GM18519 (cell line): ENCODE measurements at regions not wholly inside any gene's neighbourhood (a gene's known extent, or its start where the extent isn't known, plus 50 kb on each side); places are given as distances from the start of the nearest gene placed in this dataset.

Experiments used
- ATAC-seq: cut with Tn5 transposase; IDR thresholded peaks from one replicate; pipeline ENCODE4 v1.9.1; 2021; ENCODE audit warnings: mild to moderate bottlenecking, moderate library complexity; ENCODE audit not compliant: unreplicated experiment, low FRiP score

DNA sequence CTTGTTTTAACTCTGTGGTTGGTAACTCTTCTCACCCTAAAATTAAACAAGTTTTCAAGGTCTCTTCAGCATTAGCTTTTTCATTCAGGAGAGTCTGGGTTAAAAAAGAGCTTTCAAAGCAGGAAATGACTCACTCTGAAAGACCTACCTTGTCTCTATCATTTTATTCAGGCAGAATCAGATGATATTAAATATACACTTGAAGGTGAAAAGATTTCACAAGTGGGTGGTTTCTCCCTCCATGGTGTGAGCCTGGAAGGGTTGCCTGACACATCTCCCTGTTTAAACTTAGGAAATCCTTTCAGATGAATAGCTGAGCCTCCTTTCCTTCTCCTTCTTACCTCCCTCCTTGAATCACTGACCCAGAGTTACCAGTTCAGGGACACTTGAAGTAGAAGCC, 1402.0 kb upstream of the PIK3C3 start:
- ATAC-seq = no peak

DNA sequence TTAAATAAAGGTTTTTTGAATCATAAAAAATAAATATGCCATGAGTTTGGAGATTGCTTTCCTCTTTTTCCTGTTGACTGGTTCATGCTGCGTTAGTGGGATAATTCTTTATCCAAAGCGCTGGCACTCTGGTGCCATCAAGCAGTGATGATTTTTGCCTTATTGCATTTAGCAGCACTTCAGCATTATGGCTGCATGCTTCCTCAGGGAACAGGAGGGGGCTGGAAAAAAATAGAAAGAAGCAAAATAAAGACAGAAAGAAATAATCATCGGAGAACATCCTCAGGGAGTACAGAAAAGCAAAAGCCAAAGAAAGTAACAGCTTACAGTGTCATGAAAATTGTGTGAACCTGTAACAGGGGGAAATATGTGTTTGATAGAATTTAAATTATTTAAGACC, 1408.2 kb upstream of the PIK3C3 start:
- ATAC-seq = no peak

DNA sequence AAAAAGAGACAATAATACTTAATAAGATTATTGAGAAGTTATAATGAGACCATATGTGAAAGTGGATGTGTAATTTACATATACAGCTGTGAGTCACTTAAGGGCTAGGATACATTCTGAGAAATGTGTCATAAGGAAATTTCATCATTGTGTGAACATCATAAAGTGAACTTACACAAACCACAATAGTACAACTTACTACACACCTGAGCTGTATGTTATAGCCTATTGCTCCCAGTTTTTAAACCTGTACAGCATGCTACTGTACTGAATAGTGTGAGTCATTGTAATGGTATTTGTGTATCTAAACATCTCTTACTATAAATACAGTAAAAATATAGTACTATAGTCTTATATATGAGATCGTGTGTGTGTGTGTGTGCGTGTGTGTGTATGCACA, 1420.3 kb upstream of the PIK3C3 start:
- ATAC-seq = no peak

DNA sequence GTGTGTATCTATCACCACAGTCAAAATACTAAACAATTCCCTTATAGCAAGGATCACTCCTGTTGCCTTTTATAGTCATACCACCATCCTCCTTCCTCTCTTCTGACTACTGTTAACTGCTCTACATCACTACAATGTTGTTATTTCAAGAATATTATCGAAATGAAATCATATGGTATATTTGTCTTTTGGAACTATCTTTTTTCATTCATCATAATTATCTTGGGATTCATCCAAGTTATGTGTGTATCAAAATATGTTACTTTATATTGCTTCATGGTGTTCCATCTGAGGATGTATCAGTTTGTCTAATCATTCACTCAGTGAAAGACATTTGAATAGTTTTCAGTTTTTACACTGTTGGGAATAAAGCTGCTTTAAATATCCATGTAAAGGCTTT, 1423.0 kb upstream of the PIK3C3 start:
- ATAC-seq = no peak

DNA sequence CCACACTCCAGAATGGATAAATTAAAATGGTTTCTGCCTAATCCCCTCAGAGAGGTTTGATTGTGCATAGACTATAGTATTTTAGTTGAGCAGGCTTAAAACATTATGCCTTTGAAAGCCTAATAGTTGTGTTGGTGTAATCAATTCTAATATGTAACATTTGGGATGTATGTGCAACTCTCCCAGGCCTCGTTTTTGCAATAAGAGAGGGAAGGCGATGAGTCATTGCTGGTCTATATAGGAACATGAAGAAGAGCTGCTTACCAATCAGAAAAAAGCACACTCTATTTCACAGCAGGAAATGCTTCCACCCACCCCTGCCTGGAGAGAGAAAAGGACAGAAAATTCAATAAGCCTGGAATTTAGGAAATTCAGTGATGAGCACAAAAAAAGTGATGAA, 1424.0 kb upstream of the PIK3C3 start:
- ATAC-seq = no peak

DNA sequence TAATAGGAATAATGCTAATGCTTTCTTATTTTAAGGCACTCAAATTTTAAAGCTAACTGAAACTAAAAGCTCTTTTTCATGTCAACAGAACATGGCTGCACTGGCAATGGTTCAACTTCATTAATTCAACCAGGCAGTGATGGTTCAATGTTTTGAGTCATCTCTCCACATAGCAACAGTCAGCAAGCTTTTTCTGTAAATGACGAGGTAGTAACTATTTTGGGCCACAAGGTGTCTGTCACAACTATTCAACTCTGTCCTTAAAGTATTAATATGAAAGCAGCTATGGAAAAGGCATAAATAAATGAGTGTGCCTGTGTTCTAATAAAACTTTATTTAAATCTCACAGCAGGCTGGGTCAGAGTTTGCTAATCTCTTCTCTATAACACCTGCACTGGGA, 1425.6 kb upstream of the PIK3C3 start:
- no peak for ATAC-seq

DNA sequence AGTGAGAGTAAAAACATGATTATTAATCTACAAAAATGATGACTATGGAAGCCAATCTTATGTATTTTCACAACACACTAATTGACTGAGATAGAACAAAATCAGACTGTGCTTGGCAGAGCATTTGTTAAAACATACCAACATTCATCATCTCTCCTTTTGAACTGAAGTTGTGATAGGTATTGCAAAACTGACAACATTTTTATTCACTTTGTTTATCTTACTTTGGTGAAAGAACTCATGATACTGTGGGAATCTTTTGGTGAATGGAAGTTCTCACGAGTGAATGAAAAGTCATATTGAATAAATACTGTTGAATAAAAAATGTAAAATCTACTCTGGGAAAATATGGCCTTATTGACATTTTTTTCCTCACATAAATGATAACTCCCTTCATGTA, 1430.2 kb upstream of the PIK3C3 start:
- ATAC-seq = no peak

DNA sequence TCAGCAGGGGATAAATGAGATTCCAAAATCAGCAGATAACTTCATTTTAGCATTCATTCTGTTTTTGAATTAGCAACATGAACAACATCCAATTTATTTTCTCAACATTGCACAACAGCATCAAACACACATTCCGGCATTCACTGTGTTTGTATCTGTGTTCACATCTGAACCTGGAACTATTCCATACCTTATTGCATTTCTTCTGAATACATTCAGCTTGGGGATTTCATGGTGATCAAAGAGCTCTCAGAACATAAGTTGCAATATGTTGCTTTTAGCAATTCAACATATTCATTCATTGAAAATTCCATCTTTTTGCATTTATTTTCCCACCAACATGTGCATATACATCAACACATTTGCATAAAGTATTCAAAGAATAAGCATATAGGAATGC, 1431.7 kb upstream of the PIK3C3 start:
- ATAC-seq = no peak

DNA sequence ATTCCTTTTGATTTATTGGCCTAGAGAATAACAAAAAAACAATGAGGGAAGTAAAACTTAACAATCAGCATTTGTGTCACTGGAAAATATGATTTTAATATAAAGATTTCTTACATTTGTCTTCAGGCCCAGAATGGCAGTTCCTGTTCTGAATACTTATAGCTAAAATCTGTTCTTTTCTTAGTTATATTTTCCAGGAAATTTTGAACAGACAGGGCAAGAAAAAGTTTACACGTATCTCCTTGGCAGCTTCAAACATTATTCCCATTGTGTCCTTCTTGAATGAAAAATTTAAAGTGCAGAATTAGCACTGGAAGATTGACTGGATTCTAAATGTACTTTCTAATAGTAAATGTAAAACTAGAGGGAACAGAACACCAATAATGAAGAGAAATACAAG, 1454.0 kb upstream of the PIK3C3 start:
- no peak for ATAC-seq

DNA sequence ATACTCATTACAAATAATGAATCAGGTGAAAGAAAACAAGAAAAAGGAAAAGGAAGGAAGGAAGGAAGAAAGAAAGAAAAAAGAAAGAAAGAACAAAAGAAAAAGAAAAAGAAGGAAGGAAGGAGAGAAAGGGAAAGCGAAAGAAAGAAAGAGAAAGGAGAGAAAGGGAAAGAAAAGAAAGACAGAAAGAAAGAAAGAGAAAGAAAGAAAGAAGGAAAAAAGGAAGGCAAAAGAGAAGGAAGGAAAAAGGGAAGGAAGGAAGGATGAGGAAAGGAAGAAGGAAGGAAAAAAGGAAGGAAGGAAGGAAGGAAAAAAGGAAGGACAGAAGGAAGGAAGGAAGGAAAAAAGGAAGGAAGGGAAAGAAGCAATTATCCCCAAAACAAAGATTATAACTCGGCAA, 1460.4 kb upstream of the PIK3C3 start:
- no peak for ATAC-seq

DNA sequence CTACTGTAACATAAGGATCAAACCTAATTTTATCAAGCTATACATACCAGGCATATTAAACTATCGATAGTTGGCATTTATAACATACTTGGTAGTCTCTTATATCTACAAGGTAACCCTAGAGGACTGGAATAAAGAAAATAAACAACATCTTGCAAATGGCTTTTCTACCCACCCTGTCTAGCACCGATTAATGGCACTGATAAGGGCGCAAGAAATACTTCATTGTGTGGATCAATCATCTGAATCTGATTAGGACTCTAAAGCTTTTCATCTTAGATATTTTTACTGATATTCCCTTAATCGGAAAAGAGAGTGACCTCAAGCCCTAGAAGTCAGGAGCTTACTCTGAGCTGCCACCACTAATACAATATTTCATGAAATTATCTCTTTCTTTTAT, 1461.7 kb upstream of the PIK3C3 start:
- no peak for ATAC-seq

DNA sequence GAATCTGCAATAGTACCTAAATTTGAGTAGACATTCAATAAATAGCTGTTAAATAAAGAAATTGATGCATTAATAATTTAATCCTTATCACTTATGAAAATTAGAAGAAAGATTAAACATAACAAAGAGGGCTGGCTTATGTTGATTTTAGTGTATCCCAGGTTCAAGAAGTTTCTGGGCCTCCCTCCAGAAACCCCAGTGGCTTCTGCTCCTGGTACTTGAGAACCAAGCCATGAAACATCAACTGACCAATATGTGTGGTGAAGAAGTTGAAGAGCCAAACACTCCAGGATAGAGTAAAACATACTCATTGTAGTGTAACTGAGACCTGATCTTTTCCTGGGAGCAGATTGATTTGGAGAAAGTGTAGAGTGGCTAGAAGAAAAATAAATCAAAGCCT, 1465.7 kb upstream of the PIK3C3 start:
- ATAC-seq = no peak

DNA sequence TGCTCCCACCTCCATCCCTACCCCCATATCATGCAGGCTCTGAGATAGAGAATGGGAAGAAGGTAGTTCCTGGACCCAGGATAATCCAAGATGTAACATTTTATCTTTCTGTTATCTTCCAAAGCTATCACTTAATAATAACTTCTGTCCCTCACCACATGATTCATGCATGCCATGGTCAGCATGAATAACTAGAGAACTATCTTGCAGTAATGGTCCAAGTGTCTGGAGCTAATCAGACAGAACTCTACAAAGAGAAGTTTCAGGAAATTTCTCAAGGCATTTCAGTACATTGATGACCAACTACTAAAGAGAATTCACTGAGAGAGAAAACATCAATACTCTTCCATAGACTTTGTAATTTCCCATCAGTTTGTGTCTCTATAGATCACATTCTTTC, 1469.7 kb upstream of the PIK3C3 start:
- no peak for ATAC-seq

DNA sequence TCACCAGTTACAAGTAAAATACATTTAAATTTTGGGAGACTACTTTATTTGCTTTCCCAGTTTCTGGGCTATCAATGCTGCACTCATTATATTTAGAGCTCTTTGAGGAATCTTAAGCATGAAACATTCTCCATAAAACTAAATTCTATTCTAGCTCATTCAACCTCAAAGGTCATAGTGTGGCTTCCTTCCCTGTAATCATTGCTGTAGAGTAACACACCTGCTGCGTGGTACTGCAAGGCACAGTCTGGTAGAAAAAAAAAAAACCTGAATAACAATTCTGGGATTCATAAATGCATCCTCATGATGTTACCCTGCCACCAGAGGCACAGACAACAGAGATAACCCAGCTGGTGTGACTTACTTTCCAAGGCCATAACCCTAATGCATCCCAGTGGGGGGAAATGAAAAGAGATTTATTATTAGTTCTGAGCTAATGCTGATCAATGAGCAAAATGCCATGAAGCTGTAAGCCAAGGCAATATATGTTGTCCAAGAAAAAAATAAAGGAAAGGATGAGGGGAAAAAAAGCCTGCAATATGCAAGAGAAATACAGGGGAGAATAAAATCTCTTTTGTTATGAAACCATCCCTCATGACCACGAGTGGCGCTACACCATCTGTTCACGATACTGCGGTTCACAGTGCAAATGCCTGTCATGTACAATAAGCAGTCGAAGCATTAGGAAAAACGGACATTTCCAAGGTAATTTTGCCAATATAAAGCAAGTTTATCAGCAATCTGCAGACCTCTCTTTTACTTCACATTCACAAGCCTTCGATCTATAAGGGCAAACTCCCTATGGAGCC, 1481.6 kb upstream of the PIK3C3 start:
- ATAC-seq = no peak

DNA sequence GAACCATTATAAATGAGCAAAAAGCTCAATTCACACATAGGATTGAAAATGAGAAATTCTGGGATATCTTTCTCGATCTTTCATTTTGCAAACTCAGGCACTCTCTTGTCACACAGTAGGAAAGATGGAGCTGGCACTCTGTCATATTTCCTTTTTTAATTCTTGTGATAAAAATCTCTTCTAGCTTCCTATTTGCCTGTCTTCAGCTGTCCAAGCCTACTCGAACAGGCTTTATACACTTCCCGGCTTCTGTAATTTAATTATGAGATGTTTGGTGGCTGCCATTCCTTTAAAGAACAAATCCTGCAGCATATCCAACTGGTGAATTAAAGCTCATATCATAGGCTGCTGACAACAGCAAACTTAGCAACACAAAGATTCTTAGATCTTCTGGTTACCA, 1484.3 kb upstream of the PIK3C3 start:
- no peak for ATAC-seq

DNA sequence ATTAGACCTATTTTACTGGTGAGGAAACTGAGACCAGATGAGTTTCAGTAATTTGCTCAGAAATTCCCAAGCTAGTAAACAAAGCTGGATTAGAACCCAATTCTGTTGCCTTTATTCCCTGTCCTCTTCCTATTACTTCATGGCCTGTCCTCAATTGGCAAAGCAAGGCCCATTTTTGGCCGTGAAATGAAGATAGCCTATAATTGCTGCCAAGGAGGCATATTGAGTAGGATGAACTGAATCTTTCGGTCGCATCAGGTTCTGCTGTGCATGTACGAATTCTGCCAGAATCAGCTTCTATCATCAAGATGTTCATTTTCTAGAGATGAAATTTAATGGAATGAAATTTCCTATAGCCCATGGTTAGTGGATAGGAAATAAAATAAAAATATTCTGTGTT, 1485.2 kb upstream of the PIK3C3 start:
- ATAC-seq = no peak

DNA sequence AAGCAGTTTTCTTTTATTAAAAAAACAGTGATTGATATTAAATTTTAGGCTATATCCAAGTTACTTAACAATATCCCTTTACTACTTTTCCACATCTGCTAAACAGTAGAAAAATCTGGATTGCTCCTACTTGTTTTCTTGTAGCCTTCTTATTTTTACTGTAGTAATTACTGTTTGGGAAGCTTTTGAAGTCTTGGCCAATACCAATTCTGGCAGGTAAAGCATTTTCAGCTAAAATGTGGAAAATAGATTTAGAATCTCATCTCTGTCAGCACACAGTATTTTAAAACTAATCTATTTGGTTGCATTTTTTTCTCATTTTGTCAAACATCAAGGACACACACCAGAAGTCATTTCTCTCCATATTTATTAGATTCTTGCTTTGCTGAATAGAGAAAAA, 1485.7 kb upstream of the PIK3C3 start:
- no peak for ATAC-seq

DNA sequence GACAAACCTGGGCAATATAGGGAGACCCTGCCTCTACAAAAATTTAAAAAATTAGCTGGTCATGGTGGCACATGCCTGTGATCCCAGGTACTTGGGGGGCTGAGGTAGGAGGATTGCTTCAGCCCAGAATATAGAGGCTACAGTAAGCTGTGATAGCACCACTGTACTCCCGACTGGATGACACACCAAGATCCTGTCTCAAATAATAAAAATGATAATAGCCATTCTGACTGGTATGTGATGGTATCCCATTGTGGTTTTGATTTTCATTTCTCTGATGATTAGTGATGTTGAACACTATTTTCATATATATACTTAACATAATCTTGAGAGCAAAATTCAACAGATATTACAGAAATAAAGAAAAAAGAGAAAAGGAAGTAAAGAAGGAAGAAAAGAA, 1491.0 kb upstream of the PIK3C3 start:
- no peak for ATAC-seq

DNA sequence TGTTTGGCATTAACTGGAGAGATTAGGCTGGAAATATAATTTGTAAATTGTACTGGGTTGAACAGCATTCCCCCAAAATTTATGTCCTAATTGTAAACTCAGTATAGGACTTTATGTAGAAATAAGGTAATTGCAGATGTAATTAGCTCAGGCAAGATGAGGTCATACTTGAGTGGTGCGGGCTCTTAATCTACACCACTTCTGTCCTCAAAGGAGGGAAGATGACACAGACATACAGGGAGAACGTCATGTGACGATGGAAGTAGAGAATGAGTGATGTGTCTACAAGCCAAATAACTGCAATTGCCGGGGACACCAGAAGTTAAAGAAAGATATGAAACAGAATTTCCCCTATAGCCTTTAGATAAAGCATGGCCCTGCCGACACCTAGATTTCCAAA, 1501.1 kb upstream of the PIK3C3 start:
- no peak for ATAC-seq

DNA sequence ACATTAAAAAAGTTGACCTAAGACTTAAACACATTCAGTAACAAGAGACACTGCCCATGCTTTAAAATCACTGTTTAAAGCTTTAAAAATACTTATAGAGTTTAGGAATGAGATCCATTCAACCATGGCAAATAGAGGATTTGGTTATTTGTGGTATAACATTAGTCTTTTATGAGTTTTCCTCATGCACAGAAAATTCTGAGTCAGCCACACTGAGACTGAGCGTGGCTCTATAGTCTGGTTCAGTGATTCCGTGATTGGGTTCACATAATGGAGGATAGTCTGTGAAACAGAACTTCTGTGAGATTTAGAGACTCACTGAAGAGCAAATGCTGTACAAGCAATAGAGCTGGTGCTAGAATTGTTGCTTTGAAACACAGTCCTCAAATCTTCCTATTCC, 1502.4 kb upstream of the PIK3C3 start:
- no peak for ATAC-seq

DNA sequence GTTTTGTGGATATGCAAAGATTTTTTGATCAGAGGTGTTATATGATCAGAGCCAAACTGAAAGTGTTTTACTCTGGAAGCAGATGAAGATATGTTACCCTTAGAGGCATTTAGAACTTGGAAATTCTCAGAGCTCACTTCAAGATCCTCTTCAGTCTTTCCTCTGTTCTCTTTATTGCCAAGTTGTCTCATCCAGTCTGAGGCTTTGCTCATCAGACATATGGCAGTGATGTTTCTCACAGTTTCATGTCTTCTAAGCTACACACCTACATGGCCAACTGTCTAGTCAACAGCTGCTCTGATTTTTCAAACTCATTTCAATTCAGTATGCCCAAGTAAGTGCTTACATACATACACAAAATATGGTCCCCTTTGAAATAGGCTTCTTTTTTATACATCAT, 1504.3 kb upstream of the PIK3C3 start:
- no peak for ATAC-seq

DNA sequence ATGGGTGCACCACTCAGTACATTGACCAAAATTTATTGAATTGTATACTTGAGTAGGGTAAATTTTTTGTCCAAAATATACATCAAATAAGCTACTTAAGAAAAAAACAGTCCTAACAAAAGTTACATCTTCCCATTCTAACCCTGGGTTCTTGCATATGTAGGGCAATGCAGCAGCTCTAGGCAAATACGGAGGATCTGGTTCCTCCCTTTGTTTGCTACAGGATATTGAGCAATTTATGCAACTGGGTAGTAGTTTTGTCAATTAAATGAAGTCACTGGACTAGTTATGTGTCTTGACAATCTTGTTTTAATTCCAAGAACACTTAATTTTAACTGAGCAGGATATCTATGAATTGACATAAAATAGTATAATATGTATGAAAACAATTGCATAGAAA, 1507.2 kb upstream of the PIK3C3 start:
- no peak for ATAC-seq

DNA sequence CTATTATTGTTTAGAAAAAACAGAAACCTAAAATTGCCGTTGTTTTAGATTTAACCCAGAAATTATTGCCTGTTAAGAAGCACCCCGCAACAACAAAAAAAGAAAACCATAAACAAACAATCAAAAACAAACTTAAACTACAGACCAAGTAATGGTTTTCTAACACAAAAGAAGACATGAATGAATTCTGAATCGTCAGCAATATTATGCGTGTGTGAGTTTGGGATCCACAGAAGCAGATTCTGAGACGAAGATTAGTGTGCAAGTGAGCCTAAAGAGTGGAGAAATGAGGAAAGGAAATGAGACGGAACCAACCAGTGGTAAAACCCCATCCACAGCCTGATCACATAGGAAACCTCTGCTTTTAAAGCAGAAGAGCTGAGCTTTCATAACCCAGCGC, 1514.9 kb upstream of the PIK3C3 start:
- no peak for ATAC-seq
